CD4-positive, alpha-beta T cell (primary cell): ENCODE measurements at regions not wholly inside any gene's neighbourhood (a gene's known extent, or its start where the extent isn't known, plus 50 kb on each side); places are given as distances from the start of the nearest gene placed in this dataset.

Experiments
- ATAC-seq: fragments of 200-7000 bp; cut with Tn5 transposase; one replicate; pipeline ENCODE4 v1.10.0; 2022; ENCODE audit warnings: mild to moderate bottlenecking; ENCODE audit not compliant: poor library complexity
- CTCF ChIA-PET: fragments of 350-600 bp; sonication (Branson Sonifier 250); formaldehyde crosslinking; loops from one replicate; lab custom pipeline; 2021; ENCODE audit warnings: antibody characterized with exemption, inconsistent platforms; lab: Charles Lee
- POLR2A ChIA-PET: fragments of 350-600 bp; sonication (Branson Sonifier 250); formaldehyde crosslinking; loops from one replicate; lab custom pipeline; 2021; ENCODE audit warnings: antibody characterized with exemption, inconsistent platforms; lab: Charles Lee
- DNase-seq, 14 experiments: peaks; one replicate each; pipeline ENCODE4 v3.0.0-alpha.2; 2013 to 2020; ENCODE audit warnings: mixed read lengths in 2 of 14
- H3K27ac ChIP-seq, 2 donors: one replicate each; pipeline versions ENCODE4 v1.5.1 to v1.7.0; 2013; ENCODE audit warnings: low read length in 2 of 2, low read depth in 1 of 2, mild to moderate bottlenecking in 1 of 2
- H3K27me3 ChIP-seq, 2 experiments: 1 replicate in 1 of 2; 2 replicates in 1 of 2; pipeline versions ENCODE4 v1.6.1 to v1.7.0; 2013; ENCODE audit warnings: low read length in 2 of 2, control low read depth in 1 of 2, mild to moderate bottlenecking in 1 of 2, moderate library complexity in 1 of 2; ENCODE audit not compliant: insufficient read depth in 2 of 2, control insufficient read depth in 1 of 2
- H3K36me3 ChIP-seq: one replicate; pipeline ENCODE4 v1.6.1; 2013; ENCODE audit warnings: low read length, control low read depth; ENCODE audit not compliant: insufficient read depth
- H3K4me1 ChIP-seq: one replicate; pipeline ENCODE4 v1.6.1; 2013; ENCODE audit warnings: low read length, control low read depth; ENCODE audit not compliant: insufficient read depth
- H3K4me3 ChIP-seq: one replicate; pipeline ENCODE4 v1.5.1; 2013; ENCODE audit warnings: mild to moderate bottlenecking, low read length, moderate library complexity
- H3K9me3 ChIP-seq, 2 experiments: 1 replicate in 1 of 2; 2 replicates in 1 of 2; pipeline versions ENCODE4 v1.6.1 to v1.7.0; 2013; ENCODE audit warnings: low read length in 2 of 2, mild to moderate bottlenecking in 2 of 2, control low read depth in 1 of 2, moderate library complexity in 1 of 2; ENCODE audit not compliant: control insufficient read depth in 1 of 2, insufficient read depth in 1 of 2
- H3K27ac Mint-ChIP-seq: one replicate; pipeline ENCODE4 v1.8.0; 2020; ENCODE audit warnings: mixed read lengths
- H3K27me3 Mint-ChIP-seq: one replicate; pipeline ENCODE4 v1.8.0; 2021; ENCODE audit warnings: mixed read lengths
- H3K36me3 Mint-ChIP-seq: one replicate; pipeline ENCODE4 v1.8.0; 2021; ENCODE audit warnings: low read depth, mixed read lengths
- H3K4me1 Mint-ChIP-seq: one replicate; pipeline ENCODE4 v1.8.0; 2021; ENCODE audit warnings: low read depth, mixed read lengths
- H3K4me3 Mint-ChIP-seq: one replicate; pipeline ENCODE4 v1.8.0; 2020; ENCODE audit warnings: mild to moderate bottlenecking, mixed read lengths
- H3K9me3 Mint-ChIP-seq: one replicate; pipeline ENCODE4 v1.8.0; 2020; ENCODE audit warnings: mixed read lengths
- intact Hi-C, 2 experiments: fragments of 100-400 bp; cut with DNase I in 1 of 2; cut with micrococcal nuclease in 1 of 2; formaldehyde crosslinking; loops; one replicate each; pipeline versions ENCODE4 v1.15.1 to v1.9.0; 2023 to 2025; cut with DNase I, micrococcal nuclease
- TF ChIP-seq, protein P1 (sequence below): fragments of 200-600 bp; IDR thresholded peaks from one replicate; pipeline ENCODE4 v1.8.0; 2022; ENCODE audit warnings: antibody characterized with exemption, mild to moderate bottlenecking

DNA sequence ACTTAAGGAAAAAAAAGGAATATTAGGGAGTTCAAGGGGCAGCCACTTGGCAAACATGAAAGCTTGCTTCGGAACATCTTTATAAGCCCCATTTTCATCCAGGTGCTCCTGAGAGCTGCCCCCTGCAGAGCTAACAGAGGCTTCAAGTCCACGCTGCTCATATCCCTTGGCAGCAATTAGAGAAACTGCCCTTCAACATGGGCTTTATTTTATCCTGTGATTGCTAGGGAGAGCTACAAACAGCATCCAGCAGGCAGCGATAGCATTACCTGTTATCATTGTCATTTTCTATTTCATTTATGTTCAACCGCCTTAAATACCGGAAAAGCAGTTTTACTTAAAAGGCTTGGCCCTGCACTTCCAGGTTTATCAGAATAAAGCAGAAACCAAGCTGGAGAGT, 68.4 kb upstream of the MCTP2 start:
- Histone ChIP-seq H3K36me3 (no peaks in the 10 kb centered on the region), H3K9me3 (no peaks in the 10 kb centered on the region), H3K27ac (no peak overlapping the region), H3K4me3 (no peak overlapping the region), H3K4me1 (no peaks in the 10 kb centered on the region), H3K27me3 (no peaks in the 10 kb centered on the region)
- Mint-ChIP-seq H3K9me3 (no peaks in the 10 kb centered on the region), H3K4me1 (no peaks in the 10 kb centered on the region), H3K27ac (no peak overlapping the region), H3K36me3 (no peaks in the 10 kb centered on the region), H3K27me3 (no peaks in the 10 kb centered on the region), H3K4me3 (no peak overlapping the region)
- intact Hi-C loops, result loop anchor here (5.0 kb wide), 1 partner anchor 1129 kb away; no protein-coding TSS in a partner anchor
- CTCF ChIA-PET, result interaction anchor here (3.5 kb wide), 1 partner anchor 161 kb away, joined by 52 read pairs; no protein-coding TSS in a partner anchor
- ATAC-seq (no peak), DNase-seq (no peak)
- POLR2A ChIA-PET, result interaction anchor here (0.7 kb wide), 1 partner anchor 164 kb away, joined by 3 read pairs; no protein-coding TSS in a partner anchor
- TF ChIP-seq, protein P1, sequence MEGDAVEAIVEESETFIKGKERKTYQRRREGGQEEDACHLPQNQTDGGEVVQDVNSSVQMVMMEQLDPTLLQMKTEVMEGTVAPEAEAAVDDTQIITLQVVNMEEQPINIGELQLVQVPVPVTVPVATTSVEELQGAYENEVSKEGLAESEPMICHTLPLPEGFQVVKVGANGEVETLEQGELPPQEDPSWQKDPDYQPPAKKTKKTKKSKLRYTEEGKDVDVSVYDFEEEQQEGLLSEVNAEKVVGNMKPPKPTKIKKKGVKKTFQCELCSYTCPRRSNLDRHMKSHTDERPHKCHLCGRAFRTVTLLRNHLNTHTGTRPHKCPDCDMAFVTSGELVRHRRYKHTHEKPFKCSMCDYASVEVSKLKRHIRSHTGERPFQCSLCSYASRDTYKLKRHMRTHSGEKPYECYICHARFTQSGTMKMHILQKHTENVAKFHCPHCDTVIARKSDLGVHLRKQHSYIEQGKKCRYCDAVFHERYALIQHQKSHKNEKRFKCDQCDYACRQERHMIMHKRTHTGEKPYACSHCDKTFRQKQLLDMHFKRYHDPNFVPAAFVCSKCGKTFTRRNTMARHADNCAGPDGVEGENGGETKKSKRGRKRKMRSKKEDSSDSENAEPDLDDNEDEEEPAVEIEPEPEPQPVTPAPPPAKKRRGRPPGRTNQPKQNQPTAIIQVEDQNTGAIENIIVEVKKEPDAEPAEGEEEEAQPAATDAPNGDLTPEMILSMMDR, result no peak

DNA sequence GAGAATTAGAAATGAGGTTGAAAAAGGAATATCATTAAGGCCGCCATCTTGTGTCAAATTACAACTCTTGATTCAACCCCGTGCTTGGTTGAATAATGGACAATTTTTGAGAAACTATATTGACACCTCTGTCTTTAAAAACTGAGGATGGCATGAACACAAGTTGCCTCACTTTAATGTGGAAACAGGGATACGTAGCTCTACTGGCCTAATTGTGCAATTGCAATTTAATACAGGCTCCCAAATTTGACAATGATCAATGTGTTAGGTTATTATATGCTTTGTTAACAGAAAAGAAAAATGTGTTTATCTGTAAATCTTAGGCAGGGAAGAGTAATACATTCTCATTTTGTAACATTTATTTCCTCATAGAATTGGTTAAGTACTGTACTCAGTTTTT, 77.1 kb upstream of the MCTP2 start:
- POLR2A ChIA-PET, result no interaction called here
- no peaks in the 10 kb centered on the region for H3K4me1 Mint-ChIP-seq

DNA sequence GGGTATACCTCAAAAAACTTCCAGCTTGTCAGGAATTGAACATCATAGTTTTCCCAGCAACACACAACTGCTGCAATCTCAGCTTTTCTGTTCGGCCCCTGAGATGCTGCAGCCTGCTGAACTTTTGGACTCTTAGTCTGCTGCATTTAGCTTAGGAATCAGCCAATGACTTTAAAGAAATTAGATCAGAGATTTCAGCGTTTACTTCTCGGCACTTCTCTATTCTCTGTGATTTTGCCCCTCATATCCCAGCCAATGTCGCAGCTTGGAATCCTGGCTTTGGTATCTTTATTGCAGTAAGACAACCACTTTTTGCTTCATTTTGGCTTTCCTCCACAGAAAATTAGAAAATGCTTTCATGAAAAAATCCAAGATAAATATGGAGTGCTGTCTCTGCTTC, 86.3 kb upstream of the MCTP2 start:
- DNase-seq, result no peak
- Histone ChIP-seq H3K4me1 (no peaks in the 10 kb centered on the region), H3K9me3 (peaks cover 0 to 4% of the 10 kb centered on the region in 2 experiments), H3K4me3 (no peak overlapping the region), H3K36me3 (no peaks in the 10 kb centered on the region), H3K27ac (no peak overlapping the region), H3K27me3 (no peaks in the 10 kb centered on the region)
- Mint-ChIP-seq H3K4me3 (no peak overlapping the region), H3K27me3 (peaks cover 23% of the 10 kb centered on the region), H3K27ac (no peak overlapping the region), H3K4me1 (no peaks in the 10 kb centered on the region), H3K36me3 (no peaks in the 10 kb centered on the region), H3K9me3 (peaks cover 6% of the 10 kb centered on the region)
- POLR2A ChIA-PET, result no interaction called here
- intact Hi-C loops, result no loop called here
- CTCF ChIA-PET, result no interaction called here
- TF ChIP-seq, protein P1, result no peak
- no peak for ATAC-seq

More for the DNA sequence above, 77.1 kb upstream of the MCTP2 start:
- no peak overlapping the region for H3K27ac ChIP-seq
- intact Hi-C loops, result no loop called here
- no peaks in the 10 kb centered on the region for H3K4me1 ChIP-seq
- no peak overlapping the region for H3K27ac Mint-ChIP-seq
- TF ChIP-seq, protein P1, result no peak
- CTCF ChIA-PET, result no interaction called here
- H3K9me3 ChIP-seq, result no peaks in the 10 kb centered on the region
- H3K27me3 Mint-ChIP-seq, result peaks cover 19% of the 10 kb centered on the region
- no peak for DNase-seq
- H3K9me3 Mint-ChIP-seq, result no peaks in the 10 kb centered on the region
- no peaks in the 10 kb centered on the region for H3K36me3 ChIP-seq
- no peak overlapping the region for H3K4me3 Mint-ChIP-seq
- H3K36me3 Mint-ChIP-seq, result no peaks in the 10 kb centered on the region
- no peak overlapping the region for H3K4me3 ChIP-seq
- H3K27me3 ChIP-seq, result no peaks in the 10 kb centered on the region
- ATAC-seq, result no peak
